ENCODE measurements at regions not wholly inside any gene's neighbourhood (a gene's known extent, or its start where the extent isn't known, plus 50 kb on each side); places are given as distances from the start of the nearest gene placed in this dataset.

DNA sequence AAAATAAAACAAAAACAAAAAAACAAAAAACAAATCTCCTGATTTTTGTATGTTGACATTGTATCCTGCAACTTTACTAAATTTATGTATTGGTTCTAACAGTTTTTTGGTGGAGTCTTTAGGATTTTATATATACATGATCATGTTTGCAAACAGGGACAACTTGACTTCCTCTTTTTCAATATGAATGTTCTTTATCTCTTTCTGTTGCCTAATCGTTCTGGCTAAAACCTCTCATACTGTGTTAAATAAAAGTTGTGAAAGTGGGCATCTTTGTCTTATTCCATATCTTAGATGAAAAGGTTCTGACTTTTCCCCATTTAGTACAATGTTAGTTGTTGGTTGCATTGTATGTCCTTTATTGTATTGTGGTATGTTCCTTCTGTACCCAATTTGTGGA is 261.7 kb upstream of the NOX3 start:
- TF ChIP-seq, protein P1, sequence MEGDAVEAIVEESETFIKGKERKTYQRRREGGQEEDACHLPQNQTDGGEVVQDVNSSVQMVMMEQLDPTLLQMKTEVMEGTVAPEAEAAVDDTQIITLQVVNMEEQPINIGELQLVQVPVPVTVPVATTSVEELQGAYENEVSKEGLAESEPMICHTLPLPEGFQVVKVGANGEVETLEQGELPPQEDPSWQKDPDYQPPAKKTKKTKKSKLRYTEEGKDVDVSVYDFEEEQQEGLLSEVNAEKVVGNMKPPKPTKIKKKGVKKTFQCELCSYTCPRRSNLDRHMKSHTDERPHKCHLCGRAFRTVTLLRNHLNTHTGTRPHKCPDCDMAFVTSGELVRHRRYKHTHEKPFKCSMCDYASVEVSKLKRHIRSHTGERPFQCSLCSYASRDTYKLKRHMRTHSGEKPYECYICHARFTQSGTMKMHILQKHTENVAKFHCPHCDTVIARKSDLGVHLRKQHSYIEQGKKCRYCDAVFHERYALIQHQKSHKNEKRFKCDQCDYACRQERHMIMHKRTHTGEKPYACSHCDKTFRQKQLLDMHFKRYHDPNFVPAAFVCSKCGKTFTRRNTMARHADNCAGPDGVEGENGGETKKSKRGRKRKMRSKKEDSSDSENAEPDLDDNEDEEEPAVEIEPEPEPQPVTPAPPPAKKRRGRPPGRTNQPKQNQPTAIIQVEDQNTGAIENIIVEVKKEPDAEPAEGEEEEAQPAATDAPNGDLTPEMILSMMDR (IDR thresholded peaks at IDR 0.05) = no peak
- no peak for TF ChIP-seq POLR2A (IDR thresholded peaks at IDR 0.05)

All from body of pancreas (tissue), 4 donors.